GM21360 (cell line): ENCODE measurements at regions not wholly inside any gene's neighbourhood (a gene's known extent, or its start where the extent isn't known, plus 50 kb on each side); places are given as distances from the start of the nearest gene placed in this dataset.
"Not testable (repeated sequence)": the region's sequence is repeated elsewhere in the genome, so short reads cannot be mapped to it uniquely, and the experiment has no call there.

Experiments
- ATAC-seq: cut with Tn5 transposase; IDR thresholded peaks from one replicate; pipeline ENCODE4 v1.9.1; 2021; ENCODE audit warnings: mild to moderate bottlenecking, moderate library complexity; ENCODE audit not compliant: unreplicated experiment

DNA sequence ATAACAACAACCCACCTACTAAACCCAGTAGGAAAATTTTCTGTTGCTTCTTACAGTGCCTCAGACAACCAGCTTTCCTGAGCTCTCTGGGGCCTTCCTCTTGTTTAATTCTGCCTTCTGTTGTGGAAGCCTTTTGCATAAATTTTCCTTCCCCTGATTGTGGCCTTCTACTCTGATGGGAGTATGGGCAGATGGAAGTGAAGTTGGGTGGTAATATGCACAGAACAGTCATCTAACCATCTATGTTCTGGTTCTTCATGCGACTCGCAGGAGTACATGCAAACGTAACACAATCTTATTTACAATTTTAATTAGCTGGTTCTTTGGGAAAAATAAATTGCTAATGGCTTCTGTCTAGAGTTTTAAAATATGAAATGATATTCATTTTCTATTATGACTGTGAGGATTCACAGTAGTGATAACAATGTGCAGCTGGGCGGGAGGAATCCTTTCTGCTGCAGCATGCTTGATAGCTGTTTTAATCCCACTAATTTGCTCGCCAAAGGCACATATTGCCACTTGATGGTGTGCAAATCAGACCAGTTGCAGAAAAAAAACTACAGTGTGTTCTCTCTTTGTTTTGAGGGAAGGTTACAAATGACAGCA lies 311.5 kb upstream of the ROPN1 start:
- ATAC-seq = no peak

DNA sequence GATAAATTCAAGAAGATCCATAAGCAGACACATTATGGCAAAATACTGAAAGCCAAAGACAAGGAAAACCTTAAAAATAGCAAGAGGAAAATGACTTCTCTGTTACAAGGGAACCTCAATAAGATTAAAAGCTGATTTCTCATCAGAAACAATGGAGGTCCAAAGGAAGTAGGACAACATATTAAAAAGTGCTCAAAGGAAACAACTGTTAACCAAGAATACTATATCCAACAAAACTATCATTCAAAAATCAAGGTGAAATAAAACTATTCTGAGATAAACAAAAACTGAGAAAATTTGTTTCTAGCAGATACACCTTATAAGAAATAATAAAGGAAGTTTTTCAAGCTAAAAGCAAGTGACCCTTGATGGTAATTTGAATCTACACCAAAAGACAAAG lies 314.7 kb upstream of the ROPN1 start:
- no peak for ATAC-seq

DNA sequence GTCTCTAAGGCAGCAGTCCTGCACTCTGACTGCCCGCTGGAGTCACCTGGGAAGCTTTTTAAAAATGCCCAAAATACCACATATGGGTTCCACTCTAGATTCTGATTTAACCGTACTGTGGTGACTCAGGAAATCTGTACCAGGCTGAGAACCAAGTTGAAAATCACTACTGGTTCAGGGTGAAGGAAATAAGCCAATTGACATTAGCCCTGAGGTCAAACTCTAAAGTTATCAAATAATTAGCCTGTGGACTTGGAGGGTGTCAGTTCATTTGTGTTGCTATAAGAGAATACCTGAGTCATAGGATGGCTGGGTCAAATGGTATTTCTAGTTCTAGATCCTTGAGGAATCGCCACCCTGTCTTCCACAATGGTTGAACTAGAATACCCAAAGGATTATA lies 321.7 kb upstream of the ROPN1 start:
- no peak for ATAC-seq

DNA sequence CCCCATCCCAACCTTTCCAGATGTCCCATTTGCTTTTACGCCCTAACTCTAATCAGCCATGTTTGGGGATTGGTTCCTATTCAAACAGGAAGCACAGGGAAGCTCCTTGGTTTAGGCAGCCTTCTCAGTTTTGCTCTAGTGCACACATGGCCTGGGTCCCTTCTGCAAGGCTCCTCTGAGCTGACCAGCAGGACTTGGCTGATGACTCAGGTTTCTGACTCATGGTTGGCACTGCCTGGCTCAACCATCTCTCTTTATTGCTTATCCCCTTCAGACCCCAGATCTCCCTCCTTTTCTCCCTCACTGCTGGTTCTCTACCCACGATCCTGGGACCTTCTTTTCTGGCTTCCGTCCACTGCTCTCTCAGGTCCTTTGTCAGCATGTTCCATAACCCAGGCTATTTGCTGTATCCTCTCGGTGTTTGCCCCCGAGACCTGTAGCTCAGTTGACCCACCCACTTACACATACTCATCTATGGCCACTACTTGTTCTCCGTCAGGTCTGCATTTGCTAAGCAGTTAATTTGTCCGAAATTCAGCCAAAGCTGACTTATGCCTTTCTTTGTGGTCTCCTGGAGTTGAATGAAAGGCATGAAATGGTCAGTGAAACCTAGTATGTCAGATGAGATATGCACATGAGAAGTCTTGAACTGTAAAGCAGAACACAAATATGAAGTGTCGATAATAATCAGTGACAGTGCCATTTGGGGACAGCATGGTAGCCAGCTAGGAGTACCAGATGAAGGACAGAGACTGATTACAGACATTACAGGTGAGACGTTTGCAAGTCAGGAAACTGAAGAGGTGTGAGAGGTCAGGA lies 323.5 kb upstream of the ROPN1 start:
- ATAC-seq = no peak

DNA sequence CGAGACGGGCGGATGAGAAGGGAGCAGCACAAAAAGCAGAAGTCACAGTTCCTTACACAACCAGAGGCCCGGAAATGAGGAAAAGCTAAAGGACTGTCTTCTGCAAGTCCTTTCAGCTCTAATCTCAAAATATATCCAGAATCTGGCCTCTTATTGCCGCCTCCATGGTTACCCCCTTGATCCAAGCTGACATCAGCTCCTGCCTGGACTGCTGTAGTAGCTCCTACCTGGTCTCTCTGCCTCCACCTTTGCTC lies 324.0 kb upstream of the ROPN1 start:
- ATAC-seq = no peak

DNA sequence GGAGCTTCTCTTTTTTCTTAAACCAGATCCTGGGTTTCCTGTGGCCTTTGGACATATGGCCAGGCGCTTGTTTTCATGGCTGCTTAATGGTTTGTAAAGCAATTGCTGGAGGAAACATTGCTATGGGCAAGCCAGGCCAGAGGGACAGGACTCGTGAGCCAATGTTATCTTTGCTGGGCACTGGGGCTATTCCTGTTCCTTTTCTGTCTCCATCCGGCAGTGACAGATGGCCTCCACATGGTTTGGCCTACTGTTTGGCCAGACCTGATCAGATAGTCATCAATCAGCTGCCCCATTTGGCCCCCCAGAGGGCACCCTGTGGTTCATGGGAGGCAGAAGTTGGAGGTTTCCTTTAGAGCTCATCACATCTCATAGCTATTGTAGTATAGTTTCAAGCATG lies 326.1 kb upstream of the ROPN1 start:
- ATAC-seq = no peak

DNA sequence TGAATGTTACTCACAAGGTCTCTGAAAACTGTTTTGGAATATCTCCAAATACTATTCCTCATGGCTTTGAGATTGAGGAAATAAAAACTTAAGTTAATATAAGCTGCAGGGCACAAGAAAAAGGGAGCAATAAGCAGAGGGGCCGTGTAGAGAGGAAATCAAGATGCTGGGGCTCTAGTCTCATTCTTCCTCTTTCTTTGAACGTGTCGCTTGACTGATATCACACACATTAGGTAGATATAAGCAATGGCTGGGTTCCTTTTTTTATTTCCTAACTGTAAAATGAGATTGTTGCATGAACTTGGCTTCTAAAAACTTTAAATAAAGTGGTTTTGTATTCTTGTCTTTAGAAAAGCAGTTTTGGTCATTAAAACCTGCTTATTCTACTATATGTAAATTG lies 326.7 kb upstream of the ROPN1 start:
- ATAC-seq = no peak

DNA sequence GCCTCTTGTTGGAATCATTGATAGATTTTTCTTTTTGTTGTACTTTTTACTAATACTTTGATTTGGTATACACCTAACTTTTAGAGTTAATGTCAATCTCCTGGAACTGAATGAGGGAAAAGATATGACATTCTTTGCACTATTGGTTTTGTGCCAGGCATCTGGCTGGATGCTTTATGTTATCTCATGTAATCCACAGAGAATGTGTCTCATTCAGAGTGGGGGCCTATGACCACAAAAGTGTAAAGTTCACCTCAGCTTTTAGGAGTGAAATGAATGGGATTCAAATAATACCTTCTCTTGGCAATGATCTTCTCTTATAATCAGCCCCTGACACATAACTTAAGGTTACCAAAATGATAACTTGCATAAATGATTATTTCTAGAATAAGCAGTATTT lies 329.1 kb upstream of the ROPN1 start:
- ATAC-seq = no peak

DNA sequence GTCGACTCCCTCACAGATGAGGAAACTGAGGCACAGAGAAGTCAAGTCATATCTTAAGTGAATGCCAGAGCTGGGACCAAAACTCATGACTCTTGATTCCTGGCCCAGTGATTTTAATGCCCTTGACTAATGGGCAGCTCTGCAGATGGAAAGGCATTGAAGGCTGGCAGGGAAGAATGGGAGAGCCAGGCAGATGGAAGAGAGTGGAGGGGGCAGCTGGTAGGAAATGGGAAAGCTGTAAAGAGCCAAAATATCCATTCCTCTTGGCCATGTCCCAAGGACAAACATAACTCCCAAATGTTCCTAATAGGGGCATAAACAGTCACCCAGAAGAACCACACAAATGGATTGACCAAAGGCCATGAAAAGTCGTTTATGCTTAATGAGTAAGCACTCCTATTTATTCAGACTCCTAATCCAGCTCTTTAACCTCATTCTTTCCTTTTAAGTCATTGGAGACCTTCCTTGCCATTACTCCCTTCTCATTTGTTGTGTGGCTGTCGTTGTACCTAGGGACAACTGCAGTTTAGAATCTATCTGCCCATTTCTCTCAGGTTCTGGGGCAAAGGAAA lies 330.5 kb upstream of the ROPN1 start:
- no peak for ATAC-seq

DNA sequence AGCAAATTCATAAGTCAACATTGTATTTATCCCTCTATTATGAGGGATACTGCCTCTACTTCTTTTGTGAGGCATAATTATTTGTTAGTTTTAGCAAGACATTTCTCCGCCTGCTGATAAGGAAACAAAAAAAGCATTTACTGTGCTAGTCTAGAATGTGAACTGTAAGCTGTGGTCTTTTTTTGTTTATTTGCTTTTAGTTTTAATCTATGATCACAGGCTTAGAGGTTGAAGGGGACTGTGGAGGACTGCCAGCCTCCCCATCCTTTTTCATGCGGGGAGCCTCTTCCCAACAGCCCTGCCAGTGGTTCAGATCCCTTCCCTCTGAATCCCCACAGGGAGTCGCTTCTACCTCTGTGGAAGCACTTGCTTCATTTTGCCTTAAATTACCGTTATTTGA lies 331.0 kb upstream of the ROPN1 start:
- ATAC-seq = no peak

DNA sequence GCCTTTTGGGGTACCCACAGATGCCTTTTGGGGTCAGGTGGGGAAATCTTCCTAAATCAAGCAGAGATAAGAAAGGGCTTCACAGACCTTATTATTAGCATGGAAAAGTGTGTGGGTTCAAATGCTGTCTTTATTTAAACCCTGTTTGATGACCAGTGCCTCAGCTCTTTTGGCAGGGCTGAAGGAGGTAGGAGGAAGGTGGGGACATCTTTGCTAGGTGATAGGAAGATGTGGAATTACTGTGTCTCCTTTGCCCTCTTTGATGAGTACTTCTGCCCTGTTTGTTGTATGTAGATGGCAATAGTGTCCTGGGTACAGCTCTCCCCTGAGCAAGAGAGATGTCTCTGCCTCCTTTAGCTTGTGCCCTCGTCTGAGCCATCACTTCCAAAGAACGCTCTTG lies 333.3 kb upstream of the ROPN1 start:
- no peak for ATAC-seq

DNA sequence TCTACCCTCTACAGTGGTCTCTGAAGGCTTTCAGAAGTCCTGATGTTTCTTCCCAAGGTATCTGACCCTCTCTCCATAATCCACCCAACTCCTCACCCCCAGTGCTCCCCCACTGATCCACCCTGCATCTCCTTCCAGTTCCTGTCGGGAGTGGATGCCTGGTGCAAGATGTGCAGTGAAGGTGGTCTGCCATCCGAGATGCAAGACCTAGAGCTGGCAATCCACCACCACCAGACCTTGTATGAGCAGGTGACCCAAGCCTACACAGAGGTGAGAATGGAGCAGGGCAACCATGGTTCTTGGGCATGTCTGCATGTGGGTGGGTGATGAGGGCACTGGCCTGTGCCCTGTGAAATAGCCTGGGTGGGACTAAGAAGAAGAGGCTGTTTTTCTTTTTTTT lies 337.8 kb upstream of the ROPN1 start:
- no peak for ATAC-seq

DNA sequence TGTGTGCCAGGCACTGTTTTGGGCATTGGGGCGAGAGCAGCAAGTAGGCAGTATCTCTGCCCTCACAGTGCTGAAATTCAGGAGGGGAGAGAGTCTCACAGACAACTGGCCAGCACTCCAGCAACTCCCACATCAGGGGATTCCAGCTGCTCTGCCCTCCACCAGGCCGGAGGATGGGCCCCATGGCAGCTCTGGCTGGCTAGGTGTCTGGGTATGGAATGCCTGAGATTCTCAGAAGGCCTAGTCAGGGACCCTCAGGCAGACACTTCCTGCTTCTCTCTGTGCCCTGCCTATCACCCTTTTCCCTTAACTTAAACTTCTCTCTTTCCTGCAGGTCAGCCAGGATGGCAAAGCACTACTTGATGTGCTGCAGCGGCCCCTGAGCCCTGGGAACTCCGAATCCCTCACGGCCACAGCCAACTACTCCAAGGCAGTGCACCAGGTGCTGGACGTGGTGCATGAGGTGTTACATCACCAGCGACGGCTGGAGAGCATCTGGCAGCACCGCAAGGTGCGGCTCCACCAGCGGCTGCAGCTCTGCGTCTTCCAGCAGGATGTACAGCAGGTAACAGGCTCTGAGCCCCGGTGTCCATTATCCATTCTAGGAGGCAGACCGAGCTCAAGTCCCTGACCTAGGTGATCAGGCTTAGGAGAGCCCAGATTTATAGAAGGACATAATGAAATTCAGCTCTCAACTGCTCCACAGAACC lies 342.2 kb upstream of the ROPN1 start:
- ATAC-seq = no peak

DNA sequence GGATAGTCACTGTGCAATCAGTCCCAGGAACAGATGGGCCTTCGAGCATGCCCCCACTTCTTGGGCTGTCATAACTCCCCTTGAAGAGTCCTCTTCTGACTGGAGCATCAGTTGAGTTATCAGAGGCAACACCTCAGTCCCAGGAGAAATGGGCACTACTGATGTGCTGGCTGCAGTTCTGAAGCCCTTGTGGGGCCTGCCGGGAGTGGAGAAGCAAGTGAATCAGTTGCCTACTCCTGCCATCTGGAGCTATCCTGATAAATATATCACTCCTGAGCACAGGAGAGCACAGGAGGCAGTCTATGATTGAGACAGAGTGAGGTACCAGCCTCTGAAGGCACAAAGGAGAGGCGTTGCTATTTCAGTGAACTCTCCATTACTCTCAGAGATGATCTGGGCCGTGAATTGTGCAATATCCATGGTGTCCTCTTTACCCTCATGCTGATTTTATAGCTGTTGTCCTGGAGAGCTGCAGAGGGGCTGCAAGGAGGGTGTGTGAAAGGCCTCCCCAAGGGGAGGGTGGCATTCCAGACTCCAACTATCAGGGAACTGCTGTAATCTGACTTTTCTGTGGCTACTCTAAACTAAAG lies 344.2 kb upstream of the ROPN1 start:
- ATAC-seq = no peak

DNA sequence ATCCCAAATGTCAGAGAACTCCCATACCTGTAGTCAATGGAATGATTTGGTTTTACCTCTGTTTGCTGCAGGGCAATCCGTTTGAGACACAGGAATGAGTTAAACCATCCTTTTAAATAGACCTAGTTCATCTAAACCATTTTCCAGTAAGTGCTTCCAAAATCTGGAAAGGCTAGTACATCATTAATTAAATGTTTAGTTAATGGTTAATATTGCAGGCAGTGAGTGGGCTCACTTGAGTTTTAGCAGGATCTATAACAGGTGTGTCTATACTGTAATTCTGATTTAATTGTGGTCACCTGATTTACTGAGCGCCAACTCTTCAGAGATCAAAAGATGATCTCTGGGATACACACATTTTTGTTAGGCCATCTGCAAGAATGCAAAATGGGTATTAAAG lies 353.9 kb upstream of the ROPN1 start:
- no peak for ATAC-seq

DNA sequence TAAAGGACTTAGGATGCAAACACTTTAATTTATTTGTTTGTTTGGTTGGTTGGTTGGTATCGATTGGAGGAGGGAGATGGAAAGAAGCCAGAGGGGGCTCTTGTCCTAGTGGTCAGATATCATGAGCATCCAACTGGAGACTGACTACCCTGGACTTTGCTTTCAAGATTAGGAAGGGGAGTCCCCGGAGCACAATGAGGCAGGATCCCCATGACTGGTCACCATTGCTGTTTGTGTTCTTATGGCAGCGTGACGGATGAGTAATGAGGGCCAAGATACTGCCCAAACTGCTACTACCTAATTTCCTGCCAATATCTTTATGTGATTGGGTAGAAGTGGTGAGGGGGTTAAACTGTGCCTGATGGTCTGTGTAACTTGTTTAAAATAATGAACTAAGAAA lies 354.6 kb upstream of the ROPN1 start:
- ATAC-seq = no peak

DNA sequence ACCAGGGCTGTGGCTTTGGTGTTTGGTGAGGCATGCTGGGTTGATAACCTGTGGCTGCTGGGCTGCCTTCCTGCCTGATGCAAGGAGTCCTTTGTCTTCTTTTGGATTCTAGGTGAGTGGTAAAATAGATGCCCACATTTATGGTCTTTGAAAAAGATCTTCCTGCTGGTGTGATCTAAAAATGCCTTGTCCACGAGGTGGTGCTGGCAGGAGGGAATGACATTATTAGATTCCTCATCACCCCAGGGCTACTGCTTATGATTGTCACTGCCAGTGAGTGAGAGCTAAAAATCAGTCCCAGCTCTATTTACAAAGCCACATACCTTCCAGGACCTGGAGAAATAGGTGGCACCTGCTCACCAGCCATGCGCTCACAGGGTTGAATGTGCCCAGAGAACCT lies 355.5 kb upstream of the ROPN1 start:
- no peak for ATAC-seq

DNA sequence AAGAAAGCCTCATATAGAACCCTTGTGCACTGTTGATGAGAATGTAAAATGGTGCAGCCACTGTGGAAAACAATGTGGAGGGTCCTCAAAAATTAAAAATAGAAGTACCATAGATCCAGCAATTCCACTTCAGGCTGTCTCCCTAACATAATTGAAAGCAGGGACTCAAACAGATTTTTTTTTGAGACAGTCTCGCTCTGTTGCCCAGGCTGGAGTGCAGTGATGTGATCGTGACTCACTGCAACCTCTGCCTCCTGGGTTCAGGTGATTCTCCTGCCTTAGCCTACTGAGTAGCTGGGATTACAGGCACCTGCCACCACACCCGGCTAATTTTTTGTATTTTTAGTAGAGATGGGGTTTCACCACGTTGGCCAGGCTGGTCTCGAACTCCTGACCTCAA lies 356.6 kb upstream of the ROPN1 start:
- ATAC-seq = not testable (repeated sequence)

DNA sequence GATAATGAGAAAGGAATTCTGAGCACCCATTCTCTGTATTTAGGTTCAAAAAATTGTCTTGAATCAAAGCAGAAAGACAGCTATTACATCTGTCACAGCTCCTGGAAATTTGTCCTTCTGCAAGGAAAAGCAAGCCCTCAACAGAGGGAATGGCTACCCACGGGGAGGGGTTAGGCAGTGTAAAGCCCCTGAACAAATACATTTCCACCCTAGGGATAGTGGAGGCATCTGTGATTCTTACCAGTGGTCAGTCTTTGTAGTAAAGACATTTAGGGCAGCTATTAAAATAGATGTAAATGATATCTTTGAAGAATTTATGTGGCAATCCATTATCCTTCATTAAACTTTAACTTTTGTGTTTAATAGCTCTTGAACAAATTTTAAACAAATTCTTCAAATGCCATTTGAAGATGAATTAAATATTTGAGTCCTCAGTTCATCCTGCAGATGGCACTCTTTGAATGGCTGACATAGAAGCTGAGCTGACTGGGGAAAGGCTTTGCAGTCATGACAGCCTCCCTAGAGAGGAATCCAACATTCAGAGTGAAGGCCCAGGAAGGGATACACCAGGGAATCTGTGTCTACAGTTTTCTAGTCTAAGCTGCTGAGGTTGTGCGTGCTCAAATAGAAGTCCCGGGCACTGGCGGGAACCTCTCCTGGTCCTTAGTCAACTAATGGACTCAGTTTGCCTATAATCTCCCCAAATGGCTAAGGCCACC lies 359.7 kb upstream of the ROPN1 start:
- ATAC-seq = no peak

DNA sequence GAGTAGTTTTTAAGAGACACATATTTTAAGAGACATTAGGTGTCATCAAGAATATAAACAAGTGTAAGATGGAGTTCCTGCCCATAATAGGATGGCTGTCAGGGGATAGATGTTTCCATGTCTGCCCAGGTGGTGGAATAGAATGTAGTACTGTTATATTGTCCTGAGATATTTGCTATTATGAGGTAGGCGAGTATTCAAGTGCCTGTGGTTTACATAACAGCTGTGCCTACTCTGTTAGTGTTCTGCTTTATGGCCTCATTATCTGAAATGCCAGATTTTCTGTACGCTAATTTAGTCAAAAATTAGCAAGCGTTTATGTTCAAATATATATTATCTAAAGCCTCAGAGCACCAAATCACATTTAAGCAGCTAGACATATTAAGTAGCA lies 360.2 kb upstream of the ROPN1 start:
- no peak for ATAC-seq

DNA sequence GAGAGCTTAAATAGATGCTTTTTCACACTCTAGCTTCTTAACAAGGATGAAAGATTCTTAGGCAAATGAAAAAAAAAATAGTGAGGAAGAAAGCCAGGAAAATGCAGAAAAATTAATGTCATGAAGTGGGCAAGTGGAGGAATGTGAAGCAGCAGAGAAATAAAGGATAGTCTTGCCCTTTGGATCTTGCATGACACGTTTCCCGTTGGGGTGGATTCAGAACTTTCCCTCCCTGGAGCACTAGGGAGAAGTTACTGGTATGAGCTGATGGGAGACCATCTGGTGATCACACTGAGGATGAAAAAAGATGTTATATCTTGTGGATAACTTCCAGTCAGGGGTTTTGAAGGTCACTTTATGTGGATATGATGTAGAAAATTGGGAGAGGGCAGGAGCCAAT lies 361.8 kb upstream of the ROPN1 start:
- no peak for ATAC-seq
